ENCODE measurements at regions not wholly inside any gene's neighbourhood (a gene's known extent, or its start where the extent isn't known, plus 50 kb on each side); places are given as distances from the start of the nearest gene placed in this dataset.

DNA sequence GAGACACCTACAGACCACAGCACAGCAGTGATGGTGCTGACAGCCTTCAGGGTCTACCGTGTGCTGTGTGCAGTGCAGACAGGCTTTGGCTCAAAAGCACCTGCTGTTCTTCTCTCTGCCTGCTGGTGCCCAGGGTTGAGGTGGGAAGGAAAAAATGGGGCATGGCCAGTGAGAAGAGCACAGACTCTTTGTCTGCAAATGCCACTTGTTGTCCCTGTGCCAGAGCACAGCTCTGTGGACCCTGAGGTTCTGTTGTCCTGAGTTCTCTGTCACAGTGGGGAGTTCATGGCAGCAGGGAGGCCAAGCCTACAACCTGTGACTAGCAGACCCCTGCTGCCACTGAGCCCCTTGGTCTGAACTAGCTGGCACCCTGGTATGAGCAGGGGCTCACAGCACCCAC, 376.7 kb downstream of the GLRX3 start:
- TF ChIP-seq POLR2AphosphoS5 (IDR thresholded peaks at IDR 0.05), result no peak
- no peak for TF ChIP-seq CTCF (IDR thresholded peaks at IDR 0.05)
- TF ChIP-seq EP300 (IDR thresholded peaks at IDR 0.05), result no peak
